NCI-H2029 (cell line): ENCODE measurements at regions not wholly inside any gene's neighbourhood (a gene's known extent, or its start where the extent isn't known, plus 50 kb on each side); places are given as distances from the start of the nearest gene placed in this dataset.
"Not testable (repeated sequence)": the region's sequence is repeated elsewhere in the genome, so short reads cannot be mapped to it uniquely, and the experiment has no call there.

Source experiments
- DNase-seq: peaks from one replicate; lab custom pipeline; 2025; lab: John Stamatoyannopoulos, UW

- no peak for DNase-seq
Observed at GRCh38 chr4:72876946-72877345, 192.6 kb downstream of the COX18 start.

DNA sequence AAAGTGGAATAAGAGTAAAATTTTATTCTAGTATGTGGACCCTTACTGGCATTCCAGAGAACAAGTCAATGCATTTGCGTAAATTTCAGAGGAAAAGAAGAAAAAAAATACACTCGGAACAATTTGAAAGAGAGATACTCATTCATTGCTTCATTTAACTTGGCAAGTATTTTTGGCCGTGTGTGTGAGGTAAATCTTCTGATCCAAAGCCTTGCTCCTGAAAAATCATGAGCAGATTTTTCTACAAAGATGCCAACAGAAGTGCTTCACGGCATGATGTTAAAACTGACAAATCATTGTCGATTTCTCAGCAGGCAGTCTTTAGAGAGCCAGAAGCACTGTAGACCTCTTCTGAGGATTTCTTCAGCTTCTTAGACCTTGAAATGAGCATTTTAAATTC, 194.0 kb downstream of the COX18 start:
- no peak for DNase-seq

DNA sequence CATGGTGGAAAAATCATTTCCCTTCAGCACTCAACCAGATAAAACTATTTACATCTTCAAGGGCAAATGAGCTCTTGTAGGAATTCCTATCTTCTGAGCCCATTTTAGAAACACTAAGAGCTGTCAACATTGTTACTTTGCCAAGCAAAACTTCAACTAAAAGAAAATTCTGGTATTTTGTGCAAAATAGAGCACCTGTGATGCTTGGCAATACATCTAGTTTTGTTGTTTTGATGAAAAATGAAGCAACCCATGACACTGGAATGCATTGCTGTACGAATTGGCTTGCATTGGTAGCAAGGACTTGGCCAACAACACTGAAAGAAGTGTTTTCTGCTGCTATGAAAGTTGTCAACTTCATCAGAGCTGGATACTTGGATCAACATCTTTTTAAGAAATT, 194.4 kb downstream of the COX18 start:
- no peak for DNase-seq

GRCh38 chr4:72864898-72865297, 204.6 kb downstream of the COX18 start:
- DNase-seq = no peak

- not testable (repeated sequence) for DNase-seq
Observed at GRCh38 chr4:72864277-72864676, 205.2 kb downstream of the COX18 start.

GRCh38 chr4:72860766-72861165, 208.8 kb downstream of the COX18 start:
- no peak for DNase-seq

- no peak for DNase-seq
Observed at GRCh38 chr4:72858328-72858727, 211.2 kb downstream of the COX18 start.

DNA sequence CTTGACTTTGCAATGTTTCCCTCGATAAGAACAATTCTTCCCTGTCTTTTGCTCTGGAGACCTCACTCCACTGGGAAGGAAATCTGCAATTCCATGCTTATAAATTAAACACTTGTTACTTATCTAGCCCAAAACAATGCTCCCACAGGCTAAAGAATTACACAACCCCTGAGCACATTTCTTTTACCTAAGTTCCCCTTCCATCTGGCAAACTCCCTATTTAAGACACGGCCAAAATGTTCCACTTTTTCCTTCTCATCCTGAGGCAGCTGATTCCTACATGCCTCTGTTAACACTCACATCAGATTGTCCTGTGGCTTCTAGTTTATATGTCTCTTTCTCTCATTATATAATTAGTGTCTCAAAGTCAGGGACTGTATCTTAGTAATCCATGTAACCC, 211.7 kb downstream of the COX18 start:
- DNase-seq = no peak

DNA sequence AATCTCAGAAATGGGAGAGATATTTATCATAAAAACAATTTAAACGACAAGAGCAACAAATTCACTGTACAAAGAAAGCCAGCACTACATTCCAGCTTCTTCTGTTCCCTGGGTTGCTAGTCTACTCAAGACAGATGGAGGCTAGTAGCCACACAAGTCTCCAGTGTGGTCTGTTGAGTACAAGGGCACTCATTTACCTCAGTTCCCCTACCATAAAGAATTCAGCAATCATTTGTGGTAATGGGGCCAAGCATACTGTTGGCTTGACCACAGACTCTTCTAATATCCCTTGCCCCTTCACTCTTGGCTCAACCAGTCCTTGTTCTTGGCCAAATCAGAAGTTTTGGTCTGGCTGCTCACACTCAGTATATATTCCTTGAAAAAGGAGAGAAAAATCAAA, 212.3 kb downstream of the COX18 start:
- DNase-seq = no peak

- no peak for DNase-seq
Observed at GRCh38 chr4:72846280-72847111, 223.0 kb downstream of the COX18 start.

GRCh38 chr4:72843466-72843865, 226.1 kb downstream of the COX18 start:
- DNase-seq = no peak

DNA sequence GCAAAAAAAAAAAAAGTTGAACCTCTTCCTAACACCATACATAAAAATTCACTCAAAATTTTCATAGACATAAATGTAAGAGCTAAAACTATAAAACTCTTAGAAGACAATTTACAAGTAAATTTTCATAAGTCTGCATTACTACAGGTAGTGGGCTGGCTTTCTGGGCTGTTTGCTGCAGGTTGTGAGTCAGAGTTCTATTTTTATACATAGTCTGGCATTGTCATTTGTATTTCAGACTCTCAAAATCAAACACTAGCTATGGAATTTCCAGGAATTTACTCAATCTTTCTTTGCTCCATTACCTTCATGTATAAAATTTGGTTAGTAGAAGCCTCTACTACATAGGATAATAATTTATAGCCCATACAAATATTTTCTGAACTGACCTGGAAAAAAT, 227.2 kb downstream of the COX18 start:
- DNase-seq = no peak

GRCh38 chr4:72840166-72840565, 229.3 kb downstream of the COX18 start:
- not testable (repeated sequence) for DNase-seq

DNA sequence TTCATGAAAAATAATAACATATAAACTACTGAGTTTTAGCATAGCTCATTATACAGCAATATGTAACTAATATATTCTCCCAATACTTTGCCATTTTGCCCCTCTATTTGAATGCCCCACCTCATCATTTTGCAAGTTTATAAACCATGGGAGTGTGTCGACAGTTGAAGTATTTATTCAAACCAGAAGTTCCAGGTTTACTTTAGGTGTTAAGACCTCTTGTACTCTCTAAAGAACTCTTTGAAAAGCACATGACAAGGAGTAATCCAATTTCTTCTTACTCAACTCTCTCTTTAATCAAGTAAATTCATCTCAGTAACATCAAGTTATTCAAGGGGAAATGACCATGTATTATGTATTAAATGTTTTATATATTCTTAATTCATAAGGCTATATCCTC, 240.7 kb downstream of the COX18 start:
- DNase-seq = no peak

- no peak for DNase-seq
Observed at GRCh38 chr4:72827968-72828367, 241.5 kb downstream of the COX18 start.

GRCh38 chr4:72820107-72820506, 249.4 kb downstream of the COX18 start:
- DNase-seq = no peak

GRCh38 chr4:72817012-72817411, 248.0 kb upstream of the ADAMTS3 start:
- DNase-seq = no peak

GRCh38 chr4:72814241-72814640, 245.2 kb upstream of the ADAMTS3 start:
- DNase-seq = no peak

DNA sequence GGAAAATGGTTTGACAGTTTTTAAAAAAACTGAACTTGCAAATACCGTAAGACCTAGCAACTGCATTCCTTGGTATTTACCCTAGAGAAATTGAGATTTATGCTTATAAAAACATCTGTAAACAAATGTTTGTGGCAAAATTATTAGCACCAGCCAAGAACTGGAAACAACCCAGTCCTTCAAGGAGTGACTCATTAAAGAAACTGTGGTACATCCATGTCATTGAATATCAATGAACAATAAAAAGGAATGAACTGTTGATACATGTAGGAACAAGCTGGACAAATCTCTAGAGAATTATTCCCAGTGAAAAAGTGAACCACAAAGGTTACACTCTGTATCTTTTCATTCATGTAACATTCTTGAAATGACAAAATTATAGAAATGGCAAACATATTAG, 240.2 kb upstream of the ADAMTS3 start:
- DNase-seq = no peak

DNA sequence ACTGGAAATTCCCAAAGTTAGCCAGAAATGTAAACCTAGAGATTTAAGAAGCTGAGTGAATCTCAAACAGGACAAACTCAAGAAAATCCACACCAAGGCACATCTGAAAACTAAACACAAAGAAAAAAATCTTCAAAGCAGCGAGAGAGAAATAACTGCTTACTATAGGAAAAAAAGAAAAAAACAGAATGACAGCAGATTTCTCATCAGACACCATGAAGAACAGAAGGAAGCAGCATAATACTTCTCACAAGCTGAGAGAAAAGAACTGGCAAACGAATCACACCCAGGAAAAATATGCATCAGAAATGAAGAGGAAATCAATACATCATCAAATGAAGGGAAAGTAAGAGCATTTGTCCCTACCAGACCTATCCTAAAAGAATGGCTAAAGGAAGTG, 236.3 kb upstream of the ADAMTS3 start:
- no peak for DNase-seq

GRCh38 chr4:72797486-72797885, 228.5 kb upstream of the ADAMTS3 start:
- no peak for DNase-seq

DNA sequence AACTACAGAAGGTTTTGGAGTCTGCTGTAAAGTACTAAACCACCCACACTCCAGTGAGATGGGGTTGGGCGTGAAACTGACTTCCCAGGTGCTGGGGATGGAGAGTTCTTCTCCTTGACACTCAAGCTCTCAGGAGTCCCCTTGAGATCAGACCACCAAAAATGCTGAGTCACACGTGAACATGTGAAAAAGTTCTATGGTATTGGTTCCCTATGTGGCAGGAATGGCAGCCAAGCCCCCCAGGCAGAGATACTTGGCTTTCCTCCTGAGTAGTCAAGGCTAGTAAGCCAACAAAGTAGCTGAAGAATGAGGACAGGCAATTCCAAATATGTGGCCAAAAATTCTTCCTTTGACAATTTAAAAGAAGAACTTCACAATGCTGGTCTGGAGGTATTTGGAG, 222.0 kb upstream of the ADAMTS3 start:
- no peak for DNase-seq

- no peak for DNase-seq
Observed at GRCh38 chr4:72786401-72786990, 217.5 kb upstream of the ADAMTS3 start.

DNA sequence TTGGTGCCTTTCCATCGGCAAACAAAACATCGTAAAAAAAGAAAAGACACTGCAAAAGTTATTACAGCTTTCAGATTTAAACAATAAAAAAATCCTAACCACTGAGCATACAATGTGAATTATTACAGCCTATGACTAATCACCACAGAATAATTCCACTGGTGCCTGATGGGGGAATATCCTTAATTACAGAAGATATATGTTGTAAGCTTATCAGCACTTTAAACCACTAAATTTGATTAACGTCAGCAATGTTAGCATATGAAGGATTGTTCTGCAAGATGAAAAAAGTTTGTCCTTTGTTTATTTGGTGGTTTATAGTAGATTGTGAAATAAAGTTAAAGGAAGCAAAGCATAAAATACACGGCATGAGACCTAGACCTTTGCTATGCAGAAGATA, 210.2 kb upstream of the ADAMTS3 start:
- DNase-seq = no peak
